Effector memory CD4-positive, alpha-beta T cell (primary cell): ENCODE measurements at regions not wholly inside any gene's neighbourhood (a gene's known extent, or its start where the extent isn't known, plus 50 kb on each side); places are given as distances from the start of the nearest gene placed in this dataset.

Experiments
- DNase-seq, 3 donors: peaks; one replicate each; pipeline ENCODE4 v3.0.0-alpha.2; 2020
- H3K27ac ChIP-seq: 2 replicates; pipeline ENCODE4 v1.7.0; 2013; ENCODE audit warnings: mild to moderate bottlenecking, low read length, moderate library complexity; ENCODE audit not compliant: insufficient read depth, poor library complexity, severe bottlenecking
- H3K27me3 ChIP-seq: replicated peaks from 2 replicates; pipeline ENCODE4 v1.7.0; 2013; ENCODE audit warnings: mild to moderate bottlenecking, low read length; ENCODE audit not compliant: insufficient read depth, control insufficient read depth, poor library complexity, severe bottlenecking
- H3K36me3 ChIP-seq: 2 replicates; pipeline ENCODE4 v1.7.0; 2013; ENCODE audit warnings: mild to moderate bottlenecking, low read length, moderate library complexity; ENCODE audit not compliant: control insufficient read depth, insufficient read depth
- H3K4me1 ChIP-seq: 2 replicates; pipeline ENCODE4 v1.7.0; 2013; ENCODE audit warnings: low read length, mild to moderate bottlenecking; ENCODE audit not compliant: control insufficient read depth, insufficient read depth, poor library complexity, severe bottlenecking
- H3K4me3 ChIP-seq: 2 replicates; pipeline ENCODE4 v1.7.0; 2013; ENCODE audit warnings: low read length, low read depth, mild to moderate bottlenecking; ENCODE audit not compliant: insufficient read depth, poor library complexity, severe bottlenecking
- H3K9me3 ChIP-seq: 2 replicates; pipeline ENCODE4 v1.7.0; 2013; ENCODE audit warnings: mild to moderate bottlenecking, low read length, moderate library complexity; ENCODE audit not compliant: control insufficient read depth

DNA sequence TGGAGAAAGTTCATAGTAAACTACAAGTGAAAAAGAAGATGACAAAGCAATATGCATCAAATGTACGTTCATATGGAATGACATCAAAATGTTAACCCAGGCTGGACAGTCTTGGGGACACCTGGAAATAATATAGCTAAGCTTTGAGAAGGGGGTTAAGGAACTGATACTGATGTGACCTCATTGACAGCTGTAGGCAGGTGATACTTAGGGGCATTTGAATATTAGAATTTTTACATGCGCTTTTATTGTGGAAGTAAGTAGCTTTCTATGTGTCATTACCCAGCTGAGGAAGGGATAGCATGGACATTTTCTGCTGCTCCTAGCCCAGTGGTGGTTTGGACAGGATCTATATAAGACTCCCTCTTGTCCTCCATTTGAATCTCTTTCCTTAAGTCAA, 299.7 kb downstream of the CWC27 start:
- no peaks in the 10 kb centered on the region for H3K27me3 ChIP-seq
- no peaks in the 10 kb centered on the region for H3K36me3 ChIP-seq
- H3K9me3 ChIP-seq = no peaks in the 10 kb centered on the region
- DNase-seq = no peak
- H3K4me1 ChIP-seq = no peaks in the 10 kb centered on the region
- H3K4me3 ChIP-seq = no peak overlapping the region
- no peak overlapping the region for H3K27ac ChIP-seq

DNA sequence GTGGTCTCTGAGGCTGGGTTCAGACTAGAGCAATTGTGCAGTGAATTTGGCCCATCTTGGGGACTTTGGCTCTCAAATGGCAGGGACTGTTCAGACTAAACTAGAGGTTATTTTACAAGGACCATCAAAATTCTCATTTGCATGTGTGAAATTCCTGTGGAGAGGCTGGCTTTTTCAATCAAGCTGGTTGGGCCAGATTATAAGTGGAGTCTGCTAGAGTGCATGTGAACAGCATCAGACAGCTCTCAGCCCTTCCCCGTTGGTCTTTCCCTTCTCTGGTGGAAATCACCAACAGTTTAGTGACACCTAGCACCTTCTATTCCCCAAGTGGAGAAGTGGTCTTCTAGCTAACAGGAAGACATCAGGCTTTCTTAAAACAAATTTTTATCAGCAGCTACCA, 301.3 kb downstream of the CWC27 start:
- Histone ChIP-seq H3K27ac (no peak overlapping the region), H3K27me3 (no peaks in the 10 kb centered on the region), H3K4me3 (no peak overlapping the region), H3K4me1 (no peaks in the 10 kb centered on the region), H3K9me3 (no peaks in the 10 kb centered on the region), H3K36me3 (no peaks in the 10 kb centered on the region)
- no peak for DNase-seq

DNA sequence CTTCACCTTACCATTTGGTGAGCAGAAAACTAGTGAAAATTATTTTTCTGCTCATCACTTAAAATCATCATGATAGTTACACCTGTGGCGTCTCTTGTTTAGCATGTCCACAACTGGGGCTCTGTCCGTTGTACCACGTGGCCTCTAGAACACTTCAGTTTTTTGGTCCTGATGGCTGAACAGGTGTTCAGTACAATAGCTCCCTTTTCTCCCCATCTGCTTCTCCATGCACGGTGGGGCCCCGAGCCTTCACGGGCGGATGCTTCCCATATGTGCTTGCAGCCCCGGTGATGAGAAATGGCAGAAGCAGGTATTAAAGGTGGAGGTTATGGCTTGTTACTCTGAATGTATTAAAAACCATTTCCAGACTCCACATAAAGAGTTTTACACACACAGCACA, 304.1 kb downstream of the CWC27 start:
- H3K9me3 ChIP-seq = no peaks in the 10 kb centered on the region
- H3K27me3 ChIP-seq = no peaks in the 10 kb centered on the region
- no peak overlapping the region for H3K4me3 ChIP-seq
- H3K36me3 ChIP-seq = no peaks in the 10 kb centered on the region
- no peak for DNase-seq
- H3K27ac ChIP-seq = no peak overlapping the region
- no peaks in the 10 kb centered on the region for H3K4me1 ChIP-seq

DNA sequence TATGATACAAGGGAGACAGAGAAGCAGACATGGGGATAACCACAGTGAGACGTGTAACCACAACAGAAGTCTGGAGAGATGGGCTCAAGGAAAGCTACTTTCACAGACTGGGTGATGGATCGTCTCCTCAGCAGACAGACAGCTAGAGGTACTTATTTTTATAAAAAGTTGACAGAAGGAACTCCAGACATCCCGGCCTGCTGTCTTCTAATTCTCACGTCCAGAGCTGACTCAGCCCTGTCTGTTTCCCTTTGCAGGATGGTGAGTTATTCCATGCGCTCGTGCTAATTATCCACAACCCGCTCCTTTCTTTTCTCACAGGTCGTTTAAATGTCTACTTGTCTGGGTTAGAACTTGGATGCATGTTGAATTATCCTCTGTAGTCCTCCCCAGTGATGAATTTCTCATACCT, 304.5 kb downstream of the CWC27 start:
- Histone ChIP-seq H3K9me3 (no peaks in the 10 kb centered on the region), H3K36me3 (no peaks in the 10 kb centered on the region), H3K4me1 (no peaks in the 10 kb centered on the region), H3K27ac (no peak overlapping the region), H3K27me3 (no peaks in the 10 kb centered on the region), H3K4me3 (no peak overlapping the region)
- DNase-seq = no peak

DNA sequence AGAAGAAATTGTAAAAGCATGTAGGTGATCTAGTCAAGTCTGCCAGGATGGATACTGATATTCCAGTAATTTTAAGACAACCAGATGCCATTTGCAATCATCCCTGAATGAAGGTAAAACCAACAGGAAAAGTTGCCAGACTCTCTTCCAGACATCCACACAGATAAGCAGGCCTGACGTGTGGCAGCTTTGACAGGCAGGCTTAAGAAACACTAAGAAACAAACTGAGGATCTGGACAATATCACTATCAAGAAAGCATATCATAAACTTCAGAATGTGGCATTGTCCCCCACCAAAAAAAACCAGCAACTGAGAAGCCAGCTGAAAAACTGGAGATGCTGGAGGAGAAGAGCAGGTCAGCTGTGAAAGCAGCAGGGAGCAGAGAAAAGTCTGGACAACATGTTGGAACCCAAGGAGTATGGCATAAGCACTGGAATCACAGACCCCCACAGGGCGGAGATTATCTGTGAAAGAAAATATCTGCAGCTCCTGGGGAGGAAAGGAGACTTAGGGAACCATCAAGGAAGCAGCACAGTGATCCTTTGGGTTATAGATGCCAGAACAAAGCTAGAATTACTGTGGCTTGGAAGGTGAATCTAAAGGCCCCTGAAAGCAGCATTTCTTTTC, 307.0 kb downstream of the CWC27 start:
- H3K4me3 ChIP-seq = no peak overlapping the region

DNA sequence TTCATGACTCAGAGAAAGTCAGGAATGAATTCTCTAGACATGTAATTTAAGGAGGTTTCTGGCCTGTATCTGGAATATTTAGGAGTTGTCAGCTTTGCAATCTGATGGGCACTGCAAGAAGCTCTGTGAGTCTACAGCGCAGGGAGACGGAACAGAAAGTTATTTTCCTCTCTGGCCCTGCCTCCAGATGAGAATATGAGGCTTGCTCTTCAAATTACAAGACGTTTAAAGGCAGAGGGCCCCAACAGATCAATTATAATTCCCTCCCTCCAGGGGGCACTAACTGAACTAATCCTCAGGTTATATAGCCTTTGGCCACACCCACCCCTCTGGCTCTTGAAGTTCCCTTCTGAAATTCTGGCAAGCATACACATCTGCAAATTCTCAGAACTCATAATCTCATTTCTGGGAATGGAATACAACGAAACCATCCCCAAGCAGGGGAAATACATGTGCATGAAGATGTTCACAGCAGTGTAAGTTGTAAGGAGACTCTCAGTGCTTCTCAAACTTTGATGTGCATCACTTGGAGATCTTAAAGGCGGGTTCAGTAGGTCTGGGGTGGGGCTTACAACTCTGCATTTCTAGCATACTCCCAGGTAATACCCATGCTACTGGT, 307.6 kb downstream of the CWC27 start:
- H3K27me3 ChIP-seq = no peaks in the 10 kb centered on the region
- H3K27ac ChIP-seq = no peak overlapping the region
- DNase-seq = peak in 2 of 3 donors; percentile 4 to 21
- no peaks in the 10 kb centered on the region for H3K9me3 ChIP-seq
- H3K36me3 ChIP-seq = no peaks in the 10 kb centered on the region
- H3K4me1 ChIP-seq = no peaks in the 10 kb centered on the region
- H3K4me3 ChIP-seq = no peak overlapping the region

More for the DNA sequence above, 307.0 kb downstream of the CWC27 start:
- Histone ChIP-seq H3K9me3 (no peaks in the 10 kb centered on the region), H3K4me1 (no peaks in the 10 kb centered on the region), H3K36me3 (no peaks in the 10 kb centered on the region), H3K27me3 (no peaks in the 10 kb centered on the region), H3K27ac (no peak overlapping the region)
- DNase-seq = no peak

DNA sequence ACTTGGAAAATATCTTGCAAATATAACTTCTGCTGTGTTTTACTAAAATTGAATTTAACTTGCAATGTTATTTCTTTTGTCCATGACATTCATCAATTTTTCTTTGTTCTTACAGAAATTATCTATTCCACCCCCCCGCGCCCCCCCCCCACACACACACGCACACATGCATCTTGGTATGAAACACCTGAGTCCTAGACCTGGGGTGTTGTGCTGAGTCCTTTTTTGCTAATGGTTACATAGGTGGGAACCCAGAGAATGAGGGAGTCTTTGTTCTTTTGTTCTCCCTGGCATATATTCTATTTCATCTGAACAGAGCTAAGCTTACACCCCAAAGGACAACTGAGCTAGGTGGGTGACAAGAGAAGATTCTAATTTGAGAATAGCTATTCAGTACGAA, 308.9 kb downstream of the CWC27 start:
- no peaks in the 10 kb centered on the region for H3K36me3 ChIP-seq
- no peak for DNase-seq
- H3K9me3 ChIP-seq = no peaks in the 10 kb centered on the region
- no peak overlapping the region for H3K4me3 ChIP-seq
- H3K27ac ChIP-seq = no peak overlapping the region
- H3K27me3 ChIP-seq = no peaks in the 10 kb centered on the region
- H3K4me1 ChIP-seq = no peaks in the 10 kb centered on the region

DNA sequence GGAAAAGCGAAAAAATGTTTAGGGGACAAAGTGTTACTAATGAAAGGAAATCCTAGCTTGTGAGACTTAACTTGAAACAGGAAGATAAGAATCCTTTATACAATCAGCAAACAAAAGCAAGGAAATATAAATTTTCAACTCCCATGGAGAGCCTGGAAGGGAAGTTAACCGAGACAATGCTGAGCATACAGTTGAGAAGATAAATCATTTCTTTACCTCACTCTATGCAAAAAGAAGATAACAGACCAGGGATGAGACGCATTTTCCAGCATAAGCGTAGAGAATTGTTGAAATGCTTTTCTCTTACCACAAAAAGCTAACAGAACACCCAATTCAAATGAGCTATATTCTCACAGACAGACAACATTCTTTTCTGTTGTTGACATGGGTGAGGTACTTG, 309.6 kb downstream of the CWC27 start:
- Histone ChIP-seq H3K27me3 (no peaks in the 10 kb centered on the region), H3K4me1 (no peaks in the 10 kb centered on the region), H3K36me3 (no peaks in the 10 kb centered on the region), H3K27ac (no peak overlapping the region), H3K9me3 (no peaks in the 10 kb centered on the region), H3K4me3 (no peak overlapping the region)
- DNase-seq = no peak

DNA sequence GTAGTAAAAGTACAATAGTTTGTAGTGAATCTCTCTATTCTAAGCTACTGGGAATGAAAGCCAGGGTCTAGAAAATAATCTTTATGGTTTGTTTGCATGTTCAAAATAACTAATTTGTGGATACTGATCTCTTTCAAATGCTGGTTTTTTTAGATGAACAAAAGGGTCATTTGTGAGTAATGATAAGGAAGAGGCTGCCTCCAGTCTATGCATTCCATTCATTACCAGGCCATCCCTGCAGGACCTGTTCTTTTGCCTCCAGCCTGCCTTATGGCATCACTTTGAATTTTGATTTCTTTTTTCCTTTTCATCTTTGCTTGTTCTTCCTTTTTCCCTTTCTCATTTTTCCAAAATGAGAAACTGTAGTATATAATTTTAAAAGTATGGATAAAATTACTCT, 312.3 kb downstream of the CWC27 start:
- no peak for DNase-seq
- H3K9me3 ChIP-seq = no peaks in the 10 kb centered on the region
- H3K36me3 ChIP-seq = no peaks in the 10 kb centered on the region
- no peaks in the 10 kb centered on the region for H3K27me3 ChIP-seq
- H3K27ac ChIP-seq = no peak overlapping the region
- H3K4me1 ChIP-seq = no peaks in the 10 kb centered on the region
- H3K4me3 ChIP-seq = no peak overlapping the region

DNA sequence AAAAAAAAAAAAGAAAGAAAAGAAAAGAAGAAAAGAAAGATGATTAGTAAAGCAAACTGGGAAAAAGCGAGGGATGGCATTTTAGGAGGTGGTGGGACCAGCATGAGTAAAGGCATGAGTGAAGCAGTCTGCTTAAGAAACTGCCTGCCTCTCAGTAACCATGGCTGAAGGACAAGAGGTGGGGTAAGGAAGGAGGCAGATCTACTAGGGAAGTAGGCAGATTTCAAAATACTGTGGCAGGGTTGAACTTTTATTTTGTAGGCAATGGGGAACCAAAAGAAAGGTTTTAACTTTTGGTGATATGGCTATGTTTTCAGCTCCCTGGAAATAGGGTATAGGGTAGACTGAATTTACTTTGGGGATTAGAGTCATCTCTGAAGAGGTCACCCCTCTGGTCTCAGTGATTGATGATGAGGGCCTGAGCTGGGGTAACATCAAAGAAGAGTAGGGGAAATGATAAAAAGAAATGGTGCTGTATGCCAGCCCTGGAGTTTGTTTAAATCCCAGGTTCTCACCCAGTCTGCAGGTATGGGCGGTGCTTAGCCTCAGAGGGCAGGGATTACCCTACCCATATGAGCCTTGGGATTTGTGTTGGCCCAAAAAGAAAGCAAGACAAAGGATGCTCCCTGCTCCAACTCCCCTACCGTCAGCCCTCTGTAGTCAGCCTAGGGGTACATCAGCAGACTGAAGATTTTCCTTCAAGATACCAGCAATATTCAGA, 316.2 kb downstream of the CWC27 start:
- Histone ChIP-seq H3K27ac (no peak overlapping the region), H3K9me3 (no peaks in the 10 kb centered on the region), H3K4me3 (no peak overlapping the region), H3K36me3 (no peaks in the 10 kb centered on the region), H3K27me3 (no peaks in the 10 kb centered on the region), H3K4me1 (no peaks in the 10 kb centered on the region)
- no peak for DNase-seq
